Fibroblast of skin of left quadriceps (primary cell): ENCODE measurements at regions not wholly inside any gene's neighbourhood (a gene's known extent, or its start where the extent isn't known, plus 50 kb on each side); places are given as distances from the start of the nearest gene placed in this dataset.
"Not testable (repeated sequence)": the region's sequence is repeated elsewhere in the genome, so short reads cannot be mapped to it uniquely, and the experiment has no call there.

Experiments
- DNase-seq, 2 experiments: peaks; one replicate each; pipeline ENCODE4 v3.0.0-alpha.2; 2013; ENCODE audit warnings: low read depth in 2 of 2

DNA sequence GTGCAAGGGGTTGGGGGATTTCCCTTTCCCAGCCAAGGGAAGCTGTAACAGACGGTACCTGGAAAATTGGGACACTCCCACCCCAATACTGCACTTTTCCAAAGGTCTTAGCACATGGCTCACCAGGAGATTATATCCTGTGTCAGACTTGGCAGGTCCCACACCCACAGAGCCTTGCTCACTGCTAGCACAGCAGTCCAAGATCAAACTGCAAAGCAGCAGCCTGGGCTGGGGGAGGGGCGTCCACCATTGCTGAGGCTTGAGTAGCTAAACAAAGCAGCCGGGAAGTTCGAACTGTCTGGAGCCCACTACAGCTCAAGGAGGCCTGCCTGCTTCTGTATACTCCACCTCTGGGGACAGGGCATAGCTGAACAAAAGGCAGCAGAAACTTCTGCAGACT is 604.2 kb upstream of the SEMA3D start:
- not testable (repeated sequence) for DNase-seq

DNA sequence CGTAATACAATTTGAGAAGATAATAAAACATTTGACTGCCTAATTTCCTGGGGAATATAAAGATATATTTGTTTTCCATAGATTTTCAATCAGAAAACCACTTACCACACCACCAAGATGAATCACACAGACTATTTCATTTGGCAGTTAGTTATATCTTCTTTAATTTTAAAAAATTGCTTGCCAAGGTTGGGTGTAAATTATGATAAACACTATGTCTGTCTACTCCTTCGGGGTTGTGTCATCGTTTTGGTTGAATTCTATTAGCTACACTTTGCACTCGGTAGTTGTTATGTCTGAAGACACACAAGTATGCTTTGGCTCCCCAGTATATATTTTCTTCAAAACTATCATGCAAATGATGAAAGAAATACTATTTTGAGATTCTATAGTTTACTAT is 594.8 kb upstream of the SEMA3D start:
- DNase-seq = peak; percentile 58 to 60

DNA sequence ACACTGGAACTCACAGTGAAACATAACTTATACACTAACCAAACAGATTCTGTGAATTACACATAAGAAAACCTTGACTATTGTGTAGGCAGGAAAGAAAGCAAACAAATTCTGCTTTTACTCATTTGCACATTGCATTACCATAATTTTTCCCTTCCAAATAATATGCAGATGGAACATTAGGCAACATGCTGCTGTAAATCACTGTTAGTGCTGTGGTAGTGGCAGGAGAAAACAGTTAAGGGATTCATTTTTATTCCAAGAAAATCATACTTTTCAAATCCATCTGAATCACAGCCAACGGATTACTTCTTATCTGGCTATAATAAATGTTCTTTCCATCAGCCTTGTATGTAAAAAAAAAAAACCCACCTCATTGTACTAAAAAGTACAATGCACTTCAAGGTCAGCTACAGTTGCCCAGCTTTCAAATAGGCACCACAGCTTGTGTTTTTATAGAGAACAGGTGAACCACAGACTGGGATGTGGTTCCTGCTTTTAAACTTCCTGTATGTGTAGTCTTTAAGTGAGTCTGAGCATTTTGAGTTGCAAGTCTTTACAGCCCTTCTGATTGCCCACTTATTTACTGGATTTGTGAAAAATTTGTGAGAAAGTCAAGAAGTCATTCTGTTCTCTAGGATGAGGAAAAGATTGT is 590.0 kb upstream of the SEMA3D start:
- peak; percentile 73 to 77 for DNase-seq

DNA sequence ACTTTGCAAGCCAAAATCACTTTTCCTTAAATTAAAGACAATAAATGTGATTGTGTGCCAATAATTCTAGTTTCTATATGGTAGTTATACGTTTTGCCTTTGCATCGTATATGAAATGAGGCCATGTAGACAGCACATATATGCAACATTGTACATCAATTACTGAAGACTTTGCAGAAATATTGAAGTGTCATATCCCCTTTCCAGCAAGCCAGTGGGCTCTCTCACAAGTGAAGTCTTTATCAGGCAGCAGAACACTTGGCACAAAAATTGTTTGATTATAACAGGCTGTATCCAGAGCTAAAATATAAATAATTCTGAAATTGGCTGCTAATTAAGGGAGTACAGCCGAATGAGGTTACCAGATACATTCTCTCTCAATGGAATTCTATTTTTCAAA is 588.6 kb upstream of the SEMA3D start:
- DNase-seq = no peak

DNA sequence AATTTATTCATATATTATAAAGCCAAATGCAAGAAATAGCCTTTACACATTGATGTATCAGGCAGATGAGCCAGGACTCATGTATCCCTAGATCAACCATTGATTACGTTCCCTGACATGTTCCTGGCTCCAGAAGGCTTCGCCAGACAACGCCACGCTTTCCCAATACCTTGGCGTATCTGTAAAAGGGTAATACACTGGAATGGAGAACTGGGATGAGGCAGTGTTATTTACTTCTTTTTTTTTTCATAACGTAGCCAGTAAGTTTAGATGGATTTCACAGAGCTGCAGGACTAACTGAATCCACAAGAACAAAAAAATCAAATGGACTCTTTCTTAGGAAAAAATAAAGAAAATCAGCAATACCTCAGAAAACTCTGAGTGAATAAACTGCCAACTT is 588.1 kb upstream of the SEMA3D start:
- no peak for DNase-seq

DNA sequence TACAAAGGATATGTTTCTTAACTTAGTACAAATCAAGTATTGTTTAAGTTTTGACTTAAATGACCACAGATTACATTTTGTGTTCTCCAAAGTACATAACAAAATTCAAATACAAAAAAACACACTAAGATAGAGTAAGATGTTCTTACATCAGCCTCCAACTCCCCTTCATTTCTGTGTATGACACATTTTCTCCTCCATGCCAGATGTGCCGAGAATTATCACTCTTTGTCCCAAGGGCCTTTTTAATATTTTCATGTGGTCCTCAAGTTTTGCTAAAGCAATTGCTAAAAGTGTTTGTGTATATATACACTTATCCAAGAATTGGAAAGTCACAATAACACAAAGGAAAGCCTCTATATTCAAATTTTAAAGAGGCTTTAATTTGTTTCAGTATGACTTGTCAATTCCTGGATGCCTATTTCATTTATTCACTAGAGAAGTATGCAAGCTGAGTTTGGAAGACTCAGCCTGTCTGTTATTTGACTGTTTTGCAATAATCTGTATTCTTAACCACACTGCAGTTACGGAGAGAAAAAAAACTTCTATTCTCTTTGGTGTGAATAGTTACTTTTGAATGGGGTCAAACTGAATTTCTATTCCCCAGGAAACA is 586.4 kb upstream of the SEMA3D start:
- DNase-seq = peak; percentile 87

DNA sequence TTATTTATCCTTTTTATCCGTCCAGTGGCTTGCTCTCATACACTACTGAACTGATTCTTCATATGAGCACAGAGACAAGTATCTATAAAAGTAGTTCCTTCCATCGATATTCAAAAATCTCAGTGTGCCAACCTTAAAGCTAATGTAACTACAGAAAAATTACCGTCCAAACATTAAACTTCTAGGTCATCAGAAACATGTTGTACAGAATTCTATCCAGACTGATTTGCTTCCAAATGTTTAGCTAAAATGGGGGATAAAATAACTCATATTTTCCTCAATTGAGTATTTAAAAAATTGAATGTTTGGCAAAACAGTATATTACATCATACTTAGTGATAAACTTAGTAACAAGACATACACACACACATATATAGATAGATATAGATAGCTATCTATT is 584.7 kb upstream of the SEMA3D start:
- DNase-seq = no peak

DNA sequence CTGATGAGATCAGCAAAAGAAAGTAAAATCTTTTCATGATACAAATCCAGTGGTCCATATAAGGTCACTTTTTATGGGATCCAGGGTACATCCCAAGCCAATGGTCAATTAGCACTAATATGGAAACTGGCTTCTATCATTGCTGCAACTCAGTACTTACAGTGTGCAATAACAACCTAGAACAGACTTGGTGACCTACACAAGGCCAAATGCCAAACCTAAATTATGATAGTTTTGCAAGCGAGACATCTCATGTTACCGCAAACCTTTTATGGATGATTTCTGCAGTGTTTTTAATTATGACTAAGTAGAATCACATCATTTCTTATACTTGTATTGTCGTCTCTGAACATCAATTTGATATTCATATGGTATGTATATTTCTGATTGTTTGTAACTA is 583.5 kb upstream of the SEMA3D start:
- DNase-seq = peak; percentile 88 to 89

DNA sequence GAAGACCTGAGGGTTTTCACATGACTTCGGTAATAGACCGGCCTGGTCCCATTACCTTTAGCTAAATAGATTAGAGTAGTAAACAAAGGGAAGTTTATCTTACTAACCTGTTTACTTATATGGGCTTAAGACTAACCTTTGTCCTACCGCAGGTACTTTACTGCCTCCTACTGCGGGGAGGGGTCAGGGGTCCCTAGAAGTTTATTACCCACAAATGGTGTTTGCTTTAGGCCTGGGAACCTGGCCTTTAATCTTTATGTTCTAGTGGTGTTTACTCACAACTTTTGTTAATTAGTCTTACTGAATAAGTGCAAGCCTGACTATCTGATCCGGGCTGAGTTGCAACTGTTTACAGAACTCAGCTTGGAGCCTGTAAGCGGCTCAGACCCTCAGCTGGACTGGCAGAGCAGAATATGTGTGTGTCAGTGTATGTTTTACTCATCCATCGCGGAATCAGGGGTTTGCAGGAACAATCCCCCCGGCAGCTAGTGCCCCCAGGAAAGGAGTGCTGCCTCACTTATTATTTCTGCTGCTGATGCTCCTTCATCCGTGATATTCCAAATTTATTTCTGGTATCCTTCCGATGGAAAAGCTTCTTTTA is 578.9 kb upstream of the SEMA3D start:
- DNase-seq = no peak

DNA sequence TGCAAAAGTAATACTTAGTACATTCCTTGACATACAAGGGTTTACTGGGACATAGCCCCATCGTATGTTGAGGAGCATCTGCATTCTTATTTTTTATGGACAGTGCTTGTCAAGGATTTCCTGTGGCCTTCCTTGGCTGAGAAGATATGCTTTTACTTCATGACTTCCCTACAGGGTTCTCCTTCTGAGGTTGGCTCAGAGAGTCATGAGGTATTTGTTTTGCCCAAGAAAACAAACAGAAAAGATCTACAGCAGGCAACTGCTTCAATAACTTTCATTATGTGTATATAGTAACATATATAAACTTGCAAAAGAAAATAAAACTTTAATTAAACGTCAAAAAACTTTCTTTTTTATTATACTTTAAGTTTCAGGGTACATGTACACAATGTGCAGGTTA is 577.2 kb upstream of the SEMA3D start:
- no peak for DNase-seq

DNA sequence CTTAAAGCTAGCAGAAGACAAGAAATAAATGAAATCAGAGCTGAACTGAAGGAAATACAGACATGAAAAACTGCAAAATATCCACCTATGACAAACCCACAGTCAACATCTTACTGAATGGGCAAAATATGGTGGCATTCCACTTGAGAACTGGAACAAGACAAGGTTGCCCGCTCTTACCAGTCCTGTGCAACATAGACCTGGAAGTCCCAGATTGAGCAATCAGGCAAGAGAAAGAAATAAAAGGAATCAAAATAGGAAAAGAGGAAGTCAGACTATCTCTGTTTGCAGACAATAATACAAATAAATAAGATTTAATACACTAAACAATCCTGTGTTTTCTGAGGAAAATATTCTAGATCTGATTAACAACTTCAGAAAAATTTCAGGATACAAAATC is 570.5 kb upstream of the SEMA3D start:
- DNase-seq = no peak

DNA sequence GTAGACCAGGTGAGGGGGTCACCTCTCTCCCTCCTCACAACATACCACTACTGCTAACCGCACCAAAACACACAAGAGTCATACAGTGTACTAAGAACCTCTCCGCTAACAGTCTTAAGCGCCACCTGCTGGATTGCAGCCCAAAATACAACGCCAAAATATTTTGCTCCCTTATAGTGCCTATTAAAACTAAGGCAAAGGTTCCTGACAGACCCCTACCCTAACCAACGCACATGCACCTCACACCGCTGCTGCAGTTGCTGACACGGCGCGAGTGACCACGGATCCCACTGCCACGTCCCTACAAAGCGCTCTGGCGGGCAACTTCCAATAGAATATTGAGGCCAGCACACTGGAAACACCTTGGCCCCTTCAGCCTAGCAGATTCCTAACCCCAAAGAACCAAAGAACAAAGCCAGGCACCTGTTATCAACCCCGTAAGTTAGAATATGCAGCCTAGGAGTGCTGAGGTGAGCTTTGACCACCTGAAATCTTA is 563.6 kb upstream of the SEMA3D start:
- DNase-seq = peak in 1 of 2 experiments; percentile 22

DNA sequence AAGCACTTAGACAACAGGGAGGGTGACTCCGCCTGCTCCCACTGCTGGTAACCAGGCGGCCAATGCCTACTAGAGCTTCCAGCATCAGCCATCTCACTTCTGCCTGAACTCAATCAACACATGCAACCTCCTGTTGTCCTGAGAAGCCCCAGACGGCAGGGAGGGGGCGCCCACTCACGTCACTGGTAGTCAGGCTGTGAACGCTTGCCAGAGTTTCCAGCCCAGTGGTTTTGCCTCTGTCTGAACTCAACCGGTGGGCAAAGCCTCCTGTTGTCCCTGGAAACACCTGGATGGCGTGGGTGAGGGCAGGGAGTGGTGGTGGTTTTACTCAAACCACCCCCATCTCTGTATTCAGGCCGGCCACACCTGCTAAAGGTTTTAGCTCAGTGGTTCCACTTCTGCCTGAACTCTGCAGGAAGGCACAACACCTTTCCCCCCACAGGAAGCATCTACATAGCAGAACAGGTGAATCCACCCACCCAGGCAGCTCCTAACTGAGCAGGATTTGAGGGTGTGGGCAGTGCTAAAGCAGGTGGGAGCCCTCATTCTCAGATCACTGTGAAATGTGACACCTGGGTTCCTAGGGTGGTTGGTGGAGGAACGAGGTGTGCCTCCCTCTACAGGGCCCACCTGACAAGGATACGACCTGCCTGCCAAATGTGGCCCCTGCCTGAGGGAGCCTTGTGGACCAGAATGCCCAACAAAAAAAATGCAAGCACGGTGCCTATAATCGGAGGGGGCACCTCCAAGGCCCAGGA is 563.0 kb upstream of the SEMA3D start:
- DNase-seq = no peak

DNA sequence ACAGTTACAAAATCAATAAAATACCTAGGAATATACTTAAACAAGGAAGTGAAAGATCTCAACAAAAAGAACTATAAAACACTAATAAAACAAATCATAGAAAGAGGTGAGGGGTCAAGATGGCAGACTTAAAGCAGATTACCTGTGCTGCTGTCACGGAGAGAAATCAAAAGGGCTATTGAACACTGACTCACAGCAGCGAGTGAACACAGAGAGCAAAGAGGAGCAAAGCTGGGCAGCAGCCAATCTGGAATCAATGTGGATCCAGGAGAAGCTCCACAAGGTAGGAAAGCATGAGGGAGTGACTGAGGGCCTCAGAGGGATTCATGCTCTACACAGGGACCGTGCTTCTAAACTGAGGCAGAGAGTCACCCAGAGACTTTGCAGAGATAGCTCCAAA is 562.0 kb upstream of the SEMA3D start:
- DNase-seq = no peak

DNA sequence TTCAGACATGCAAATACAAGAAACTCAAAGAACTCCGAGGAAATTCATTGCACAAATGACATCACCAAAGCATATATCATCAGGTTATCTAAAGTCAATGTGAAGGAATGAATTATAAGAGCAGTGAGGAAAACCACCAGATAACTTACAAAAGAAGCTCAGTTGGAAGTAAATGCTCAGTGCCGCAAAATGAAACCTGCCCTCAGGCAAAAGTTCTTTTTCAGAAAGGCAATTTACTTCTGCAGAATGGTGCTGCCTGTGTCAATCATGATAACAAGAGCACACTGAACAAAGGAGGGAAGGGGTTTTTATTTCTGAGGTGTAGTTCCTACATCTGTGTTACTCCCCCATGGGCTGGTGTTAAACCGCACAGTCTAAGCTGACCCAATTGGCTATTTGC is 550.6 kb upstream of the SEMA3D start:
- DNase-seq = no peak

DNA sequence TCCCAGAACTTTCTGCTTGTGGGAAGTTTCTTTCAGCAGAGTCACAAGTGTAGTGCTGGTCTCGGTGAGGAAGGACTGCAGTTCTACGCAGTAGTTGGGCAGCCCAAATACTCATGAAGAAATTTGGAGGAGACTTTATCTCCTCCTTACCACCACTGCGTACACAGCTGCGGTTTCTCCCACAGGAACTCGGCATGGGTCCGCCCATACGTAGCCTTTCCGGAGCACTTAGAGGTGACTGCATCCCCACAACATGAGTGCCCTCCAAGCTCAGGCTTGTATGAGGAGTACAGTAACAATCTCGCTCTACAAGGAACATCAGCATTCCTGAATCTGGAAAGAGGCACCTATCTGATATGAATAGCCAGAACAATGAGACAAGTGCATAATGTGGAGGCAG is 549.2 kb upstream of the SEMA3D start:
- no peak for DNase-seq

DNA sequence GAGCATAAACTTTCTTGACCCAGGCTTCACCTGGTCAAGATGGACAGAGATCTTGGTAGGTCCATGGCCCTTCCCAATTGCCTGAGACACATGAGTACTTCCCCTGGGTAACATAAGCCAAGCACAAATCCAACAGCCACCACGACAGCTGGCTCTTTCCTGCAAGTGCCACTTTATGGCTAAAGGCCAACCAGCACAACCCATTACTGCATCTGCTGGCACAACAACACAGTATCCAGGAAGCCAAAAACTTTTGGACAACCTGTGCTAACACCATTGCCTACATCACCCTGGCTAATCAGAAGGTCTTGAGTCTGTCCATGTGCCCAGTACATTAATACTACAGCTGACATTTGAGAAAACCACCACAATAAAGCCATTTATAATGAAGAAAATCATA is 548.0 kb upstream of the SEMA3D start:
- DNase-seq = no peak

DNA sequence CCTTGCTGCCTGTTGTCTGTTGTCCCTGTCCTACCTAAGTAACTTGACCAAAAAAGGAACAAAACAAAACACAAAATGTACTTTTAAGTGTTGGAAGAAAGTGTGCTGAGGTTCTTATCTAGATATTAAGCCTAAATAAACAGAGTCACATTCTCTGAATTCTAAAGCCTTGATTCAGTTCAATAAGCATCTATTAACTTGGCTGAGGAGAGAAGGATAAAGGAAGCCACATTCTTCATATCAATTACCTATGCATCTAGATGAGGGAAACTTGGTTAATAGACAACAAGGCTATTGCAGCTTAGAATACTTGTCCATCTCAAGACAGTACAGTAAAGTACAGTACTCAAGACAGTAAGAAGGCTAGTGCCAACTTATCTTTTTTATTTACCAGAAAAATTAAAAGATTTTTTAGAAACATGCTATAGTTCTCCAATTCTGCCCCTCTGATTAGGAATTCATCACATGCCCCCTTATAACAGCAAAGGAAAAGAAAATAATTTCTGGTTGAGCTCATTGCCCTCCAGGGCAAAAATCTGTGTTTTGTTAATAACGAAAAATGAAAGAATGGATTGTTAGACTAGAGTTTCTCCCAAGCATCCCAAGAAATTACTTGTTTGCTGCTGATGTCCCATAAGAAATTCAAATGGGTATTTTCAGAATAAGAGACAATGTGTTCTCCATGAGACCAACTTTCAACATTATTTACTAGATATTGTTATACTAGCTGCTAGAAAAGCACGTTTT is 546.5 kb upstream of the SEMA3D start:
- DNase-seq = no peak

DNA sequence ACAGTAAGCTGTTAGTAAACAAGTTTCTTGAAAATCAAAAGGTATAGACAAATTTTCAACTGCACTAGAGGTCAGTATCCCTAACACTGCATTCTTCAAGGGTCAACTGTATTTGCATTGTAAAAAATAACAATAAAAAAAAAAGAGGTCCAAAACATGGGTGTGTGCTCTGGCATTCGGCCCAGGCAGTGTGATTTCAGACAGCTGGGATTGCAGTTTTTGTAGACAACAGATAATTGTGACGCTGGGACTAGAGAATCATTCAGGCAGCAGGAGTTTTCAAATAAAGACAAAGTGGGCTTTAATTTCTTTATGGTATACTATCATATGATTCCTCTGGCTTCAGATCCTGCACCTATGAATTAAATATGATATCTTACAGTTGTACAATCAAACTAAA is 543.2 kb upstream of the SEMA3D start:
- DNase-seq = no peak

DNA sequence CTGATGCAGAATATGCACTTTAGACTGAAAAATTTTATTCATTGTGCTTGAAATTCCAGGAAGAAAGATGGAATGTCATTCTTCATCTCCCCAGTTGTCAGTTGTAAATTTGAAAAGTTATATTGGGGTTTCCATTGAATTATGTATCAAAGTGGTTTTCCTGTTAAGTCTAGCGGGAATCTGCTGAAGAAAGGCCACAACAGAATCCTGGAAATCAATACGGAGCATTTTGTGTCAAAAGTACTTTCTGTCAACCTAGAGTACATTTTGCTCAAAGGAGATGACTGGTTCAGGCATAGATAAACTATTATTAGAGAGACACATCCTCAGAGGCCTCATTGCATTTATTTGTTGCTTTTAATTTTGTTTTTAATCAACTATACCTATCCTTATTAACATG is 538.2 kb upstream of the SEMA3D start:
- no peak for DNase-seq

DNA sequence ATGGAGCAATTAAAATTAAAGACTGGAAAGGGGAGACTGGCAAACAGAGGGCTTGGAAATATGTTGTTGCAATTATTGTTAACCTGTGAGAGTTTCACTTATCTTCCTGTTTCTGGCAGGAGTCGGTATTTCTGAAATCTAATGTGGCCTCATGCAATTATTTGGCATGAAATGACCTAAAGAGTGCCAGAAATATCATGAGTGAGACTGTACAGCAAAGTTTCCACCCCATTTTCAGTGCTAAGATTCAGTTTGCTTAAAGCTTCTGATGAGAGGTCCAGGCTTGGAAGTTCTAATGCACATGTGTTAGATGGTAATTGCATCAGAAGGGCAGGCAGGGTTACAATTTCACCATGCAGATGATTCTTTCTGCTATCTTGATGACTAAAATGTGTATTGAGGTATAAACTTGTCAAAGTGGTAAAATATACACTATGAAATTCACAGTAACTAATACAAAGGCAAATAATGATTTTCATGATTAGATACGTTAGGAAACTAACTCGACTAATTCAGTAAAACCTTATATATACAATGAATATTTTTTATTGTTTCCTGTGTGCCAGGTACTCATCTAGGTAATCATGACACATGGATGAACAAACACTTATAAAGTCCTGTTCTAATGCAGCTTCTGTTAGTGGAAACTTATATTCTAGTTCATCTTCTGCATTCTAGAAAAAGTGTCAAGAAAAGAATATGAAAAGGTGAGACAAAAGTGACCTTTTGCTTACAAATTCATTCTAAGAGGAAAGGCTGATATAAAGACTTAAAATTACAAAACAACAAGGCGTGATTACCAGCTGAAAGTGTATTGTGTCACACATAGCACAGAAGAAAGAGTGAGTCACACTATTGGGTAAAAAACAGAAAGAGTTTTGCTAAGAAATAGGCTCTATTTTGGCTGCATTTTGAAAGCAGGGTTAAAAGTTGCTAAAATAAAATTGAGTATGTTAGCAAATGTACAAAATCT is 533.4 kb upstream of the SEMA3D start:
- DNase-seq = peak; percentile 66
